Skin of body (tissue), 1 donor: ENCODE measurements at regions not wholly inside any gene's neighbourhood (a gene's known extent, or its start where the extent isn't known, plus 50 kb on each side); places are given as distances from the start of the nearest gene placed in this dataset.
"Not testable (repeated sequence)": the region's sequence is repeated elsewhere in the genome, so short reads cannot be mapped to it uniquely, and the experiment has no call there.

Experiments
- DNase-seq: peaks from one replicate; lab custom pipeline; 2025; lab: John Stamatoyannopoulos, UW

- DNase-seq = no peak
These were observed 260.9 kb downstream of the RAD51AP2 start for GRCh38 chr2:17257189-17257909.

GRCh38 chr2:17255071-17255470, 263.2 kb downstream of the RAD51AP2 start:
- DNase-seq = no peak

GRCh38 chr2:17254421-17254820, 263.8 kb downstream of the RAD51AP2 start:
- no peak for DNase-seq

GRCh38 chr2:17252258-17252657, 266.0 kb downstream of the RAD51AP2 start:
- DNase-seq = no peak

- no peak for DNase-seq
These were observed 267.1 kb downstream of the RAD51AP2 start for GRCh38 chr2:17251171-17251570.

GRCh38 chr2:17249249-17249648, 269.0 kb downstream of the RAD51AP2 start:
- no peak for DNase-seq

GRCh38 chr2:17245906-17246305, 272.3 kb downstream of the RAD51AP2 start:
- DNase-seq = no peak

GRCh38 chr2:17242813-17243485, 275.3 kb downstream of the RAD51AP2 start:
- no peak for DNase-seq

GRCh38 chr2:17239550-17239949, 278.7 kb downstream of the RAD51AP2 start:
- DNase-seq = no peak

GRCh38 chr2:17235167-17235566, 283.1 kb downstream of the RAD51AP2 start:
- DNase-seq = no peak

- DNase-seq = no peak
These were observed 285.3 kb downstream of the RAD51AP2 start for GRCh38 chr2:17232776-17233556.

GRCh38 chr2:17231394-17231965, 286.8 kb downstream of the RAD51AP2 start:
- DNase-seq = no peak

GRCh38 chr2:17229414-17229813, 288.8 kb downstream of the RAD51AP2 start:
- DNase-seq = no peak

- DNase-seq = no peak
These were observed 289.8 kb downstream of the RAD51AP2 start for GRCh38 chr2:17228461-17228860.

GRCh38 chr2:17227856-17228255, 290.4 kb downstream of the RAD51AP2 start:
- DNase-seq = no peak

GRCh38 chr2:17226941-17227490, 291.2 kb downstream of the RAD51AP2 start:
- DNase-seq = no peak

- no peak for DNase-seq
These were observed 295.0 kb downstream of the RAD51AP2 start for GRCh38 chr2:17223211-17223610.

- DNase-seq = no peak
These were observed 309.7 kb downstream of the RAD51AP2 start for GRCh38 chr2:17208511-17208910.

- DNase-seq = no peak
These were observed 311.5 kb downstream of the RAD51AP2 start for GRCh38 chr2:17206771-17207170.

GRCh38 chr2:17204214-17204613, 314.0 kb downstream of the RAD51AP2 start:
- not testable (repeated sequence) for DNase-seq

- not testable (repeated sequence) for DNase-seq
These were observed 315.6 kb downstream of the RAD51AP2 start for GRCh38 chr2:17202628-17203027.

- no peak for DNase-seq
These were observed 318.5 kb downstream of the RAD51AP2 start for GRCh38 chr2:17199741-17200140.
